ENCODE measurements at regions not wholly inside any gene's neighbourhood (a gene's known extent, or its start where the extent isn't known, plus 50 kb on each side); places are given as distances from the start of the nearest gene placed in this dataset.

GRCh38 chr2:105175231-105175630 lies 66.3 kb upstream of the GPR45 start:
- no peak for DNase-seq
- no peak for TF ChIP-seq CTCF (IDR thresholded peaks at IDR 0.05; ENCODE audit: low read depth, low read length)
- H3K27me3 ChIP-seq (ENCODE audit: insufficient read depth, low read depth, severe bottlenecking) = peaks cover 65% of the 10 kb centered on the region
- H3K9me3 ChIP-seq (ENCODE audit: severe bottlenecking) = no peaks in the 10 kb centered on the region
- H3K27ac ChIP-seq = no peak overlapping the region
- H3K4me3 ChIP-seq (ENCODE audit: low read depth, low read length) = no peak overlapping the region
- H3K36me3 ChIP-seq = no peaks in the 10 kb centered on the region

GRCh38 chr2:105176429-105176828 lies 65.1 kb upstream of the GPR45 start:
- H3K4me3 ChIP-seq (ENCODE audit: low read depth, low read length) = no peak overlapping the region
- no peak for TF ChIP-seq CTCF (IDR thresholded peaks at IDR 0.05; ENCODE audit: low read depth, low read length)
- H3K27me3 ChIP-seq (ENCODE audit: insufficient read depth, low read depth, severe bottlenecking) = peaks cover 66% of the 10 kb centered on the region
- no peaks in the 10 kb centered on the region for H3K9me3 ChIP-seq (ENCODE audit: severe bottlenecking)
- no peaks in the 10 kb centered on the region for H3K36me3 ChIP-seq
- no peak overlapping the region for H3K27ac ChIP-seq
- DNase-seq = no peak

- TF ChIP-seq CTCF (IDR thresholded peaks at IDR 0.05; ENCODE audit: low read depth, low read length) = no peak
- H3K36me3 ChIP-seq = no peaks in the 10 kb centered on the region
- DNase-seq = no peak
- H3K27ac ChIP-seq = no peak overlapping the region
- no peaks in the 10 kb centered on the region for H3K9me3 ChIP-seq (ENCODE audit: severe bottlenecking)
- H3K4me3 ChIP-seq (ENCODE audit: low read depth, low read length) = no peak overlapping the region
- H3K27me3 ChIP-seq (ENCODE audit: insufficient read depth, low read depth, severe bottlenecking) = peaks cover 71% of the 10 kb centered on the region
These were observed 64.5 kb upstream of the GPR45 start for GRCh38 chr2:105177008-105177407.

- no peaks in the 10 kb centered on the region for H3K36me3 ChIP-seq
- H3K4me3 ChIP-seq (ENCODE audit: low read depth, low read length) = no peak overlapping the region
- H3K9me3 ChIP-seq (ENCODE audit: severe bottlenecking) = no peaks in the 10 kb centered on the region
- no peak for DNase-seq
- peaks cover 72% of the 10 kb centered on the region for H3K27me3 ChIP-seq (ENCODE audit: insufficient read depth, low read depth, severe bottlenecking)
- TF ChIP-seq CTCF (IDR thresholded peaks at IDR 0.05; ENCODE audit: low read depth, low read length) = no peak
- no peak overlapping the region for H3K27ac ChIP-seq
These were observed 63.8 kb upstream of the GPR45 start for GRCh38 chr2:105177536-105178254.

- no peaks in the 10 kb centered on the region for H3K9me3 ChIP-seq (ENCODE audit: severe bottlenecking)
- peak; percentile 70 for TF ChIP-seq CTCF (IDR thresholded peaks at IDR 0.05; ENCODE audit: low read depth, low read length)
- peak; percentile 28 for DNase-seq
- peaks cover 84% of the 10 kb centered on the region for H3K27me3 ChIP-seq (ENCODE audit: insufficient read depth, low read depth, severe bottlenecking)
- no peak overlapping the region for H3K27ac ChIP-seq
- no peaks in the 10 kb centered on the region for H3K36me3 ChIP-seq
- no peak overlapping the region for H3K4me3 ChIP-seq (ENCODE audit: low read depth, low read length)
These were observed 61.8 kb upstream of the GPR45 start for GRCh38 chr2:105179469-105180372.
